Mucosa of descending colon (tissue), 3 donors: ENCODE measurements at regions not wholly inside any gene's neighbourhood (a gene's known extent, or its start where the extent isn't known, plus 50 kb on each side); places are given as distances from the start of the nearest gene placed in this dataset.
A peak's percentile ranks its signal among the peaks of the same experiment; 100 is the strongest.

Source experiments
- ATAC-seq: fragments of 200-7000 bp; cut with Tn5 transposase; one replicate; pipeline ENCODE4 v1.9.1; 2020; ENCODE audit warnings: mild to moderate bottlenecking, moderate library complexity
- DNase-seq, 3 donors: peaks; one replicate each; pipeline ENCODE4 v3.0.0-alpha.2; 2020
- H3K36me3 ChIP-seq: fragments of 200-600 bp; one replicate; pipeline ENCODE4 v1.8.0; 2021; ENCODE audit warnings: low read depth, mild to moderate bottlenecking
- H3K4me1 ChIP-seq: fragments of 200-600 bp; one replicate; pipeline ENCODE4 v1.8.0; 2021; ENCODE audit warnings: low read depth, mild to moderate bottlenecking
- H3K4me3 ChIP-seq: fragments of 200-600 bp; one replicate; pipeline ENCODE4 v1.8.0; 2021; ENCODE audit warnings: mild to moderate bottlenecking
- H3K9me3 ChIP-seq: fragments of 200-600 bp; one replicate; pipeline ENCODE4 v1.8.0; 2021; ENCODE audit warnings: mild to moderate bottlenecking
- intact Hi-C, 2 donors: fragments of 100-400 bp; cut with DNase I in 1 of 2; cut with micrococcal nuclease in 1 of 2; formaldehyde crosslinking; loops; one replicate each; pipeline versions ENCODE4 v1.11.0 to v1.11.1; 2022; cut with DNase I, micrococcal nuclease
- TF ChIP-seq, protein P1 (sequence below): fragments of 200-600 bp; IDR thresholded peaks from one replicate; pipeline ENCODE4 v1.8.0; 2022; ENCODE audit warnings: antibody characterized with exemption, mild to moderate bottlenecking
- donor health status: DM: no; HTN: no; CAD: no; lungs with moderate emphysema.
- donor health status: DM: no; HTN: no; CAD: no.
- donor health status: DM: no; HTN: yes; CAD: no.

DNA sequence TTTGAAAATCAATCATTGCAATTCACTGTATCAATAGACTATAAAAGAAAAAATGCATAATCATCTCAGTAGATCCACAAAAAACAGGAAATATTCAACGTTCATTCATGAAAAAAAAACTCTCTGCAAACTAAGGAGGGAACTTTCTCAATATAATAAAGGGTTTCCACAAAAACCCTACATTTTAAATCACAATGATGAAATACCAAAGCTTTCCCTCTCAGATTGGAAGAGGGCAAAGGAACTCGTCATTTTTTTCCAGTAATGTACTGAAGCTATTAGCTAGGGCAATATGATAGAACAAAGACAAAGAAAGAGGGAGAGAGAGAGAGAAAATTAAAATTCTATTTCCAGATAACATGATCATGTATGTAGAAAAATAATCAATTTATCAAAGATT lies 167.1 kb upstream of the RBMS1 start:
- no peak for ATAC-seq
- intact Hi-C loops: no loop called here
- Histone ChIP-seq H3K4me1 (no peaks in the 10 kb centered on the region), H3K9me3 (no peaks in the 10 kb centered on the region), H3K36me3 (no peaks in the 10 kb centered on the region), H3K4me3 (no peak overlapping the region)
- TF ChIP-seq, protein P1, sequence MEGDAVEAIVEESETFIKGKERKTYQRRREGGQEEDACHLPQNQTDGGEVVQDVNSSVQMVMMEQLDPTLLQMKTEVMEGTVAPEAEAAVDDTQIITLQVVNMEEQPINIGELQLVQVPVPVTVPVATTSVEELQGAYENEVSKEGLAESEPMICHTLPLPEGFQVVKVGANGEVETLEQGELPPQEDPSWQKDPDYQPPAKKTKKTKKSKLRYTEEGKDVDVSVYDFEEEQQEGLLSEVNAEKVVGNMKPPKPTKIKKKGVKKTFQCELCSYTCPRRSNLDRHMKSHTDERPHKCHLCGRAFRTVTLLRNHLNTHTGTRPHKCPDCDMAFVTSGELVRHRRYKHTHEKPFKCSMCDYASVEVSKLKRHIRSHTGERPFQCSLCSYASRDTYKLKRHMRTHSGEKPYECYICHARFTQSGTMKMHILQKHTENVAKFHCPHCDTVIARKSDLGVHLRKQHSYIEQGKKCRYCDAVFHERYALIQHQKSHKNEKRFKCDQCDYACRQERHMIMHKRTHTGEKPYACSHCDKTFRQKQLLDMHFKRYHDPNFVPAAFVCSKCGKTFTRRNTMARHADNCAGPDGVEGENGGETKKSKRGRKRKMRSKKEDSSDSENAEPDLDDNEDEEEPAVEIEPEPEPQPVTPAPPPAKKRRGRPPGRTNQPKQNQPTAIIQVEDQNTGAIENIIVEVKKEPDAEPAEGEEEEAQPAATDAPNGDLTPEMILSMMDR: no peak
- no peak for DNase-seq

DNA sequence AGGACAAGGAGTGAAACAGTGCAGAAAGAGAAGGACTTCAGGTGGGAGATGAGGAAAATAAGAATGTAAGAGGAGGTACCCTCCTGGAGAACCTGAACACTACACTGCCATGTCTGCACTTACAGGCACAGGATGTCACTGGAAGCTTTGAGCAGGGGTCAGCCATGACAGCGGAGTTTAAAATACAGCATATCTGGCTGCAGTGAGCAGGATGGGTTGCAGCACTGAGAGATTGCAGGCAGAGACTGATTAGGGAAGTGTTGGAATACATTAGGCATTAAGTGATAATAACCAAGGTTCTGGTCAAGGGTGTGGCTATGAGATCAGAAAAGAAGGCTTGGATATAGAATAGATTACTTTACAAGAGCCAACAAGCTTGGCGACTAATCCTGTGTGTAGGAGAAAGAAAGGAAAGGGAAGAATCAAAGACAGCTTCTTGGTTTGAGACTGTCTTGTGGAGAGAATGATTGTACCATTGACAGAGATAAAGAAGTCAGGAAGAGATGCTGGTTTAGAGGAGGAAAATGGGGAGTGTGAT lies 171.1 kb upstream of the RBMS1 start:
- no peaks in the 10 kb centered on the region for H3K4me1 ChIP-seq
- no peaks in the 10 kb centered on the region for H3K36me3 ChIP-seq
- TF ChIP-seq, protein P1: no peak
- intact Hi-C loops: no loop called here
- H3K9me3 ChIP-seq: no peaks in the 10 kb centered on the region
- no peak for ATAC-seq
- no peak overlapping the region for H3K4me3 ChIP-seq
- DNase-seq: no peak

DNA sequence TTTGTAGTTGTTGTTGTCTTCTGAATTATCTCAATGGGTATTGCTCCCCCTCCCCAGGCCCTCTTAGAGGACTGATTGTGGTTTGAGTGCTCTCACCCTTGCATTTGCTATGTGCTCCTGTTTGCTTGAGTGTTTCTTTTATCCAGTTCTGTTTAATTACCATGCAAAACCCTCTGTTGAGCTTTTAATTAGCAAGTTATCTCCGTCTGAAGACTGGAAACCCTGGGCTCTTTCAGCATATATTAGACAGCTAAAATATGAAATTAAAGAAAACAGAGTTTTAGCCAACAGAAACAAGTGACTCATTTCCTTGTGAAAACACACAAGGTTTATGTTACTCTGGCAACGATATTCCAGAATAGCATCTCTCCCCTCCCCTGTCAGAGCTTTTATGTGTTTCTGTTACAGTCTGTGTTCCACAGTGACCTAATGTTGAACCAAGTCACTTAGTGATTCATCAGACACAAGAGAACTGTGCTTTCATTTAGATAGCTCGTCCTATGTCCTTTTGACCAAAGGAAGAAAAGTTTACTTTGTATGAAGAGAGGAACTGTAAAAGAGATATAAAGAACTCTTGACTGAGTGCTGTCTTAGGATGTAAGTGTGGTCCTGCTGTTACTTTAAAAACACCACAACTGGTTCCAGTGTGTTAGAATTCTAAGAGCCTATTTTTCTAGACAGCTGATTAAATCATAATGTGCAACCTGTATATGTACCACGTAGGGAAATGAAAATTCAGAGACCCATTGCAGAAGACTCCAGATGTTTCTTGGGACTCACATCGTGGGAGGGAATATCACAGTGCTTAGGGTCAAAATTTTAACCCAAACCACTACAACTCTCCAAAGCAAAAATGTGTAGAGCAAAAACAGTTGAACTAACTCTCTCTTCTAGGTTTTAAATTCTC lies 172.8 kb upstream of the RBMS1 start:
- Histone ChIP-seq H3K36me3 (no peaks in the 10 kb centered on the region), H3K4me3 (no peak overlapping the region), H3K4me1 (no peaks in the 10 kb centered on the region), H3K9me3 (no peaks in the 10 kb centered on the region)
- TF ChIP-seq, protein P1: no peak
- DNase-seq (no peak), ATAC-seq (peak; percentile 82)
- intact Hi-C loops: no loop called here

DNA sequence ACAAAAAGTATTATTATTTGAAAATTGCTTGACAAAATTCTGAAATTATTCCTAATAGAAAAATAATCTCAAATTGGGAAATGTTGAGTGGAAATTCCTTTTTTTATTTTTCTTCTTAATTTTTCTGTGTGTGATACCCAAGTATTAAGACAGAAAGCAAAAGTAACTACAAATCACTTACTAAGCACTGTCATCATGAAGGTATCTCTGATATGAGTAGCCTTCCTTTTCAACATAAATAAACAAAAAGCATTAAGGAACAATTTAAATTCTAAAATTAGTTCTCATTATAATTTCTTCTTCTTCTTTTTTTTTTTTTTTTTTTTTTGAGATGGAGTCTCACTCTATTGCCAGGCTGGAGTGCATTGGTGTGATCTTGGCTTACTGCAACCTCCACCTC lies 174.2 kb upstream of the RBMS1 start:
- TF ChIP-seq, protein P1: no peak
- intact Hi-C loops: no loop called here
- Histone ChIP-seq H3K4me1 (no peaks in the 10 kb centered on the region), H3K36me3 (no peaks in the 10 kb centered on the region), H3K4me3 (no peak overlapping the region), H3K9me3 (no peaks in the 10 kb centered on the region)
- no peak for DNase-seq
- no peak for ATAC-seq

DNA sequence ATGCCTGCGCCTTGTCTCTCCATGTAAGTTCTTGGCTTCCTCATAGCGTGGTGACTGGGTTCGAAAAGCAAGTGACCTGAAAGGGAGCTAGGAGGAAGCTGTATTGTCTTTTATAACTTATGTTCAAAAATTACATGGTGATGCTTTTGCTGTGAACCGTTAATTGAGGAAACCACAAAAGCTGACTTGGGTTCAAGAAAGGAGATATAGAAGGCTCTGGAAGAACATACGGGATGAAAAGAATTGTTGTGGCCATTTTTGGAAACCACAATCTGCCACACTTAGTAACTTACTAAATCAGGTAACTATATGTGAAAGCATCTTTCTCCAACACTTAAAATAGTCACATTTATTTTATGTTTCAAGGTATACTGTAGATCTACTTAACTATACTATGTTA lies 177.0 kb upstream of the RBMS1 start:
- intact Hi-C loops: no loop called here
- no peak for ATAC-seq
- Histone ChIP-seq H3K4me3 (no peak overlapping the region), H3K4me1 (no peaks in the 10 kb centered on the region), H3K9me3 (no peaks in the 10 kb centered on the region), H3K36me3 (no peaks in the 10 kb centered on the region)
- no peak for DNase-seq
- TF ChIP-seq, protein P1: no peak
